Amygdala (tissue), 56 donors: ENCODE measurements at regions not wholly inside any gene's neighbourhood (a gene's known extent, or its start where the extent isn't known, plus 50 kb on each side); places are given as distances from the start of the nearest gene placed in this dataset.

Source experiments
- DNase-seq, 56 donors: peaks; one replicate each; lab custom pipeline; 2025; lab: John Stamatoyannopoulos, UW

DNA sequence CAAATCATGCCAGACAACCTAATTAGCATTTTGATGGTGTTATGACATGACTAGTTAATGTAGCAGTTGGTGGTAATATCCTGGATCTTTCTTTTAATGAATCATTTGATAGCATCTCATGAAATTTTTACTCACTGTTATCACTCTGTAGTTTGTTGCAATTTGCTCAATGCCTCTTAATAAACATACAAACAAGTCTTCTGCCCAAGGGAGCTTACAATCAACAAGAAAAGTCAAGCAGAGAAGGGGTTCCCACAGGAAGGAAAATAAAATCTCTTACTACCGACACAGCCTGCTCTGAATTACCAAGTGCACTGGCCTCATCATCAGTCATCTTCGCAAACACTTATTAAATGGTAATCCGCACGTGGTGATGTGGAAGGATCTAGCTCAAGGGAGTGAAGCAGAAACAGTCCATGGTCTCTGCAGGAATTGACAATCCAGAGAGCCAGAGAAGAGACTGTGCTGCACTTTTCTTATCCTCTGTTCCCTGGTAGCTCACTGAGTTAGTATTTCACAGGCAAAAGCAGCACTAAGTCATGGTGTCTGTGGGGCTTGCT, 263.5 kb downstream of the EPHA4 start:
- no peak for DNase-seq

DNA sequence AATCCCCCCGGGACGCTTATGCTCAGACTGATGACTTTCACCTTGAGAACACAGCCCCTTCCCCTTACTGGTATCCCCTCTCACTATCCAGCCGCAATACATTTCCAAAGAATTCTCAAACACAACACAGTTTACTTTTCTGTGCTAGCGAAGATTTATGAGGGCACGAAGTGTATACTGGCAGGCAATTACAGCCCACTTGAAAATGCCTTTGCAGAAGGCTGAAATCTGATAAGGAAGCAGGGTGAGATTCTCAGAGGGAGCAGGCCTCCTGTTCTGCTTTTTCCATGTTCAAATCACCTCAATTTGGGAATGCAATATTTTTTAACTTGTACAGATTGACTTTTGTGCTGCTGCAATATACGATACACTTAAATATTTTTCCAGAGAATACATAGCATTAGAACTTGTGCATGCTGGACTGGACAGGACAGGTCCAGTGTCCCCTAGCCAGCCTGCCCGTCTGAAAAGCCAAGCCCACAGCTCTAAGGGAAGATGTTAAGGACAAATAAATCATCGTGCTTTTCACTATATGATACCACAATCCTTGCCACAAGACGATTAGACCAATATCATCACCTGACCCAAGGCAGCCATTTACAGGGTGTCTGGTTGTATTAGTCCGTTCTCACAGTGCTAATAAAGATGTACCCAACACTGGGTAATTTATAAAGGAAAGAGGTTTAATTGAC, 262.1 kb downstream of the EPHA4 start:
- DNase-seq = no peak

- no peak for DNase-seq
Observed at GRCh38 chr2:221310730-221311129, 261.4 kb downstream of the EPHA4 start.

- no peak for DNase-seq
Observed at GRCh38 chr2:221312634-221313033, 259.5 kb downstream of the EPHA4 start.

- DNase-seq = no peak
Observed at GRCh38 chr2:221314786-221315185, 257.3 kb downstream of the EPHA4 start.

DNA sequence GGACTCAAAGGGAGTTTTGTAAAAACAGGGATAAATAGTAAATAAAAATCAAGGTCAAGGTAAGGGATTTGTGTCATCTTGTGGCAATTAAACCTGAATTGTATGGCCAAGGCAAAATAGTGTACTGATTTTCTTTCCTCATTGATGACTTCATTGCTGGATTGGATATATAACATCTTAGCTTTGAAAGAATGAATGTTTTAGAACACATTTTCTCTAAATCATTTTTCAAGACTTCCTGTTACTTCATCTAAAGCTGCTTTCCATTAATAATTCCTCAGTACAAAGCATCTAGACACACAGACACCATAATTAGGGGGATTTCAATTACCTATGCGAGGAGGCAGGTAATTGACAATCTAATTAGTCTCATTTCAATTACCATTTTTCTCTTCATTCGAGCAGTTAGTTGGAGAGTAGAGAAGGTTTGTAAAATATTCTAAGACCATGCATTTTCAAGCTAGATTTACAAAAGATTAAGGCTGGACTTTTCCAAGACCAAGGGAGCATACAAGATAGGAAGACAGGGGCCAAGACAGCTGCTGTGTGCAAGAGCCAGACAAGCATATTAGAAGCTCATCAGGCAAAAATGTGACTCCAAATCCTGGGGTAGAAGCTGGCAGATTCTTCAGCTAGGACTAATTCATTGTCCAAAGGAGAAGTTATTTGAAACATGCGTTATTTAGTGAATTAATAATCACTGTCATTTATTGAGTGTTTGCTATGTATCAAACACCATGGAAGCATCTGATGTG, 253.6 kb downstream of the EPHA4 start:
- DNase-seq = no peak

GRCh38 chr2:221322741-221323140, 249.4 kb downstream of the EPHA4 start:
- no peak for DNase-seq

DNA sequence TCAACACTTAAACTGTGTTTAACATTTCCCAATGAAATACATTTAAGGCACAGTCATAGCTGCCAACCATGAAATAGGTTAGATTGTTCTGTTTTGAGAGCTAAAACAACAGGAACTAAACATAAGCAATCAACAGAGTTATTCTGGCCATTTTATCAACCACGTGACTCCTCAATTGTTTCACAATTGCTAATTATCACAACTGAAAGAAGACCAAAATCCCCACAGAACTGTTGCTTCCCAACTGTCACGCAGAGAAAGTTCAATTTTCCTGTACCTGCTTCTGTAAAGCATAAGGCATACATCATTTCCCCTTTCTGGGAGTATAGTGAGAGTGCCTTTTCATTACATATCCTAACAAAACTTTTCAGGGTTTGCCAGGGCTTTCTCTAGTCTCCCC, 248.6 kb downstream of the EPHA4 start:
- no peak for DNase-seq

- no peak for DNase-seq
Observed at GRCh38 chr2:221330436-221330835, 241.7 kb downstream of the EPHA4 start.

GRCh38 chr2:221334481-221335218, 237.5 kb downstream of the EPHA4 start:
- no peak for DNase-seq

DNA sequence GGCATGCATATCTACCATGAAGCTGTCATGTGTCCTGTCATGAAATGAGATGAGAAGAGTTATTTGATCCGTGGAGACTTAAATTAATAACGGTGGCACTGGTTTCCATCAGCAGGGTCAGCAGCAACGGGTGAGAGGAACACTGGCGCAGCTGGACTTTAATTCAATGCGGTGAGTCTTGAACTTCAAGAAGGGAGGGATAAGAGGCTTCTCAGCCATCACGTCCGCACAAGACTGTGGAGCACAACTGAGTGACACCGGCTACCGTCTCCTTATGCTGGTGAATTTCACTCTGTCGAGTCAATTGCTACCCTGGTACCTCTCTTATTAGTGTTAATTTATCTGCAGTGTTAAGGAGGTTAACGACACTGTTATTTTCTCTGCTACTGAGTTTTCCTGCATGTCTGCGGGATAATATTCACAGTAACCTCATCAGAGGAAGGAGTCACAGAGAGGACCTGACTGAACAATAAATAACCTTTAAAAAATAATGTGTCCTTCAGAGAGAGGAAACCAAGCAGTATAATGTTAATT, 236.8 kb downstream of the EPHA4 start:
- DNase-seq = no peak

DNA sequence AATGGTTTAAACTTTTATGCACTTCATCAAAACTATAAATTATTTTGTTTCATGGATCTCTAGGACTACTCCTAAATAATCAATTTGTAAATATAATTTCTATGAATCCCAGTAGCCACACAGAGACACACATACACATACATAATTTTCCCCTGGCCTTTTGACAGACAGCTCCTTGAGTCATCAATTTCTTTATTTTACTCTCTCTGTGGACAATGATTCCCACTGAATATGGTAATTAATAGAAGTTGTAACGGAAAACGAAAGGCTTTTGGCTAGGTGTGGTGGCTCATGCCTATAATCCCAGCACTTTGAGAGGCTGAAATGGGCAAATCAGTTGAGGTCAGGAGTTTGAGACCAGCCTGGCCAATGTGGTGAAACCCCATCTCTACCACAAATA, 235.1 kb downstream of the EPHA4 start:
- DNase-seq = no peak

DNA sequence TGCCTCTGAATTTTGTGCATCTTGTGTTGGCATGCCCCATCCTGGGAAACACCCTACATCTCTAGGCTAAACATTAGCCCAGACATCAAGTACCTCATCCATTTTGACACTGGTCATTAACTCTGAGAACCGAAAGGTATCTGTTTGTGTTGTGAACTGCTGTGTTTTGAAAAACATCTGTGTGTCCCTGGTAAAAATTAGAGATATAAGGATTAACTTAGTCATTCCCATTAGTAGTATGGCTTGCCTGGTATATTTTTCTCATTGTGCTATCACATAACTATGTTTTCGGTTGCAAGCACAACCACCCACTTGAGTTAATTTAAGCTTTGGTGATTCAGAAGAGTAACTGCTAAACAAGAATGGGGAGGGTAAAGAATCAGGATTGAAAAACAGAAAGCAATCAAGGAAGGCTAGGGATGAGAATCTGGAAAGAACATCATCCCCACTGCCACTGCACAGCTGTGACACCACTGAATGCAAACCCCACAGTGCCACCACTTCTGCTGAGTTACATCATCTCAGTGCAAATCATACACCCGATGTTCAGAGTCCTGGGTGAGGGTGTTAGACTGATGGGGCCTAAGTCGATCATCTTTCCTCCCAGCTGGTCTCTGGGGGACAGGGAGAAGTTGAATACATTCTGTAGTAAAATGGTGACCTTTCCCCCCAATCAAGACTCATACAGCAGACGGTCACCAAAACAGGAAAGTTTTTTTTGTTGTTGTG, 234.0 kb downstream of the EPHA4 start:
- DNase-seq = no peak

- no peak for DNase-seq
Observed at GRCh38 chr2:221342388-221342787, 229.7 kb downstream of the EPHA4 start.

- no peak for DNase-seq
Observed at GRCh38 chr2:221343524-221343923, 228.6 kb downstream of the EPHA4 start.

- no peak for DNase-seq
Observed at GRCh38 chr2:221345516-221345915, 226.6 kb downstream of the EPHA4 start.

DNA sequence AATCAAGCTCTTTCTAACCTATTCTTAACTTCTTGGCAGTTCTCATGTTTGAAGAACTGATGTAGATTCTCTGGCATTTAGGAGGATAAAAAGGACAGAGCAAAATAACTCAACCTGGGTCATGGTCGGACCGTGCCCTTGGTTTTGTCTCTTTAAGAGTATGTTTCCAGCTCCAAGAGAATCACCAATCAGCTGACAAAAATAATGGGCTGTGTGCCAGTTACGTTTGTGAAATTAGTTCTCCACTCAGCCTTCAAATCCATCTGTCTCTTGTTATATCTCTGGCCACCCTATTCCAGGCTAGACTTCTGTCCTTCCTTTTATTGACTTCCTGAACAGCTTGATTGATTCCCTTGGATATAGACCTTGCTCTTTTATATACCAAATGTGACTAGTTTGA, 225.7 kb downstream of the EPHA4 start:
- no peak for DNase-seq

GRCh38 chr2:221347471-221347870, 224.6 kb downstream of the EPHA4 start:
- DNase-seq = no peak

GRCh38 chr2:221350616-221351015, 221.5 kb downstream of the EPHA4 start:
- no peak for DNase-seq

- DNase-seq = no peak
Observed at GRCh38 chr2:221353201-221353600, 218.9 kb downstream of the EPHA4 start.
